Hepatocyte (in vitro differentiated cells): ENCODE measurements at regions not wholly inside any gene's neighbourhood (a gene's known extent, or its start where the extent isn't known, plus 50 kb on each side); places are given as distances from the start of the nearest gene placed in this dataset.

Experiments used
- EZH2 ChIP-seq: fragments of 200-600 bp; sonication (generic); IDR thresholded peaks from 2 replicates; pipeline ENCODE4 v1.6.1; 2016; ENCODE audit warnings: antibody characterized with exemption, mild to moderate bottlenecking, borderline replicate concordance
- EZH2phosphoT487 ChIP-seq: fragments of 200-600 bp; sonication (generic); IDR thresholded peaks from one replicate; pipeline ENCODE4 v1.6.1; 2018; ENCODE audit warnings: antibody characterized with exemption, mild to moderate bottlenecking, low read depth, moderate library complexity; ENCODE audit not compliant: unreplicated experiment, severe bottlenecking
- TF ChIP-seq, protein P1 (sequence below): fragments of 200-600 bp; sonication (generic); IDR thresholded peaks from 2 replicates; pipeline ENCODE4 v1.5.1; 2016; ENCODE audit warnings: antibody characterized with exemption, mild to moderate bottlenecking; ENCODE audit not compliant: poor library complexity

DNA sequence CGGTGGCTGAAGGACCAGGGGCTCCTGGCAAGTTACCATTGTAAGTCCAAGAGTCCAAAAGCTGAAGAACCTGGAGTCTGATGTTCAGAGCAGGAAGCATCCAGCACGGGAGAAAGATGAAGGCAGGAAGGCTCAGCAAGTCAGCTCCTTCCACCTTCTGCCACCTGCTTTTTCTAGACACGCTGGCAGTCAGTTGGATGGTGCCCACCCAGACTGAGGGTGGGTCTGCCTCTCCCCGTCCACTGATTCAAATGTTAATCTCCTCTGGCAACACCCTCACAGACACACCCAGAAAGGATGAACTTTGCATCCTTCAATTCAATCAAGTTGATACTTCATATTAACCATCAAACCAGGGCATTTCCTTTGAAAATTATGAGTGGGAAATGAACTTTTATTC, 1272.4 kb upstream of the TMEM132C start:
- TF ChIP-seq, protein P1, sequence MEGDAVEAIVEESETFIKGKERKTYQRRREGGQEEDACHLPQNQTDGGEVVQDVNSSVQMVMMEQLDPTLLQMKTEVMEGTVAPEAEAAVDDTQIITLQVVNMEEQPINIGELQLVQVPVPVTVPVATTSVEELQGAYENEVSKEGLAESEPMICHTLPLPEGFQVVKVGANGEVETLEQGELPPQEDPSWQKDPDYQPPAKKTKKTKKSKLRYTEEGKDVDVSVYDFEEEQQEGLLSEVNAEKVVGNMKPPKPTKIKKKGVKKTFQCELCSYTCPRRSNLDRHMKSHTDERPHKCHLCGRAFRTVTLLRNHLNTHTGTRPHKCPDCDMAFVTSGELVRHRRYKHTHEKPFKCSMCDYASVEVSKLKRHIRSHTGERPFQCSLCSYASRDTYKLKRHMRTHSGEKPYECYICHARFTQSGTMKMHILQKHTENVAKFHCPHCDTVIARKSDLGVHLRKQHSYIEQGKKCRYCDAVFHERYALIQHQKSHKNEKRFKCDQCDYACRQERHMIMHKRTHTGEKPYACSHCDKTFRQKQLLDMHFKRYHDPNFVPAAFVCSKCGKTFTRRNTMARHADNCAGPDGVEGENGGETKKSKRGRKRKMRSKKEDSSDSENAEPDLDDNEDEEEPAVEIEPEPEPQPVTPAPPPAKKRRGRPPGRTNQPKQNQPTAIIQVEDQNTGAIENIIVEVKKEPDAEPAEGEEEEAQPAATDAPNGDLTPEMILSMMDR = no peak
- TF ChIP-seq EZH2 (no peak), EZH2phosphoT487 (no peak)
